GM21528 (cell line): ENCODE measurements at regions not wholly inside any gene's neighbourhood (a gene's known extent, or its start where the extent isn't known, plus 50 kb on each side); places are given as distances from the start of the nearest gene placed in this dataset.
"Not testable (repeated sequence)": the region's sequence is repeated elsewhere in the genome, so short reads cannot be mapped to it uniquely, and the experiment has no call there.

ENCODE experiments used
- ATAC-seq: cut with Tn5 transposase; IDR thresholded peaks from one replicate; pipeline ENCODE4 v1.9.1; 2021; ENCODE audit warnings: mild to moderate bottlenecking, moderate library complexity; ENCODE audit not compliant: unreplicated experiment, low FRiP score

DNA sequence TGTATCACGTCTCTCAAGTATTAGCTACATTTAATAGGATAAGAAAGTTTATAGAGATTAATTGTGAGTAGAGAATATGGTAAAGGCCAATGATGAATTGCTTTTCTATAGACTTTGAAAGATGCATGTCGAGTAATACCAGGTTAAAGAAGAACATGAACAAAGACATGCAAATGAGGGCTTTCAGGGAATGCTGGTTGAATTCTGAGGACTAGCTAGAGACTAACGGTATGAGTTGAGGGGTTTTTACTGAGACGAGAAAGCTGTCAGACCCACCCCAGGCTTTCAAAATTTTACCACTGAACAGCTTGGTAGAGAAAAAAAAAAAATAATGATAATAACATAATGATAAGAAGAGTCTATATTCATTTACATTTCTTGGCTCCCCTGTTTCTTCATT is 796.0 kb upstream of the CDH8 start:
- ATAC-seq = no peak

DNA sequence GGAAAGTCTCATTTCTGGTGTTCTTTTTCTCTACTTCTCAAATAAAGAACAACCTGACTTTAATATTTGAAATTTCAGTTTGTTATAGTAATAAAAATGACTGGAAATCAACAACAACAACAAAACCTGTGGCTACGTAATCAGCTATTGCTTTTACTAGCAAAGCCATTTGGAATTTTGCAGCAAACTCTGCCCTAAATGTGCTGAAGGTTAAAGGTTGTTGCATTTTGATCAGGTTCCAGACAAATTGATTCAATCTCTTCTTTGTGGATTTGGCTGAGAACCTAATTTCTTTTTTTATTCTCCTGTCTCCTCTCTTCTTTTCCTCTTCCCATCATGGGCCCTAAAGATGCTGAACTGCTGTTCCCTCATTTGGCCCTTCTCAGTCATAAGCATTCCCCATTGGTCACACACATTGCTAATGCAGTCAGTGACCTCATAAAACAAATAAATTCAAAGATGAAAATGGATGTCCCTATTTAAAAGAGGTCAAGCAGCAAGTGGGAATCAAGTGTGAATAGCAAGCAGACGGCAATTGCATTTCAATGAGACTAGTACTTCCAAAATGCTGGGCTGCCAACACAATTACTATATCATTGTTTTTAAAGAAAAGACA is 795.1 kb upstream of the CDH8 start:
- ATAC-seq = no peak

DNA sequence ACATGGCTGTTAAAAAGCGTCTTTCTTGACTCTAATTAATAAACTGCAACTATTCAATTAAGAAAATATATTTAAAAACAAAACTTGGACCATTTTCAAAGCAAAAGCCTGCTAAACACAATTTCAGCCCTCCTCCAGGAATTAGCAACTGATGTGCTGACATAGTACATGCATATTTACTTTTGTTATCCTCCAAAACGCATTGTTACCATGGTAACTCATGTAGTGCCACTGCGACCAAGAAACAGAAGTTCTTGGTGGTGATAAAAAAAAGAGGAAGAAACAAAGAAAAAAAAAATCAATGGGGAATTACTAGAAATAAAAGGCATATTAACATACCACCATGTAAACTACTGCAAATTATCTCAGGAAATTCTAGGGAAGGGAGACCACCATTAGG is 793.4 kb upstream of the CDH8 start:
- ATAC-seq = no peak

GRCh38 chr16:62829084-62829483 is 792.8 kb upstream of the CDH8 start:
- ATAC-seq = no peak

DNA sequence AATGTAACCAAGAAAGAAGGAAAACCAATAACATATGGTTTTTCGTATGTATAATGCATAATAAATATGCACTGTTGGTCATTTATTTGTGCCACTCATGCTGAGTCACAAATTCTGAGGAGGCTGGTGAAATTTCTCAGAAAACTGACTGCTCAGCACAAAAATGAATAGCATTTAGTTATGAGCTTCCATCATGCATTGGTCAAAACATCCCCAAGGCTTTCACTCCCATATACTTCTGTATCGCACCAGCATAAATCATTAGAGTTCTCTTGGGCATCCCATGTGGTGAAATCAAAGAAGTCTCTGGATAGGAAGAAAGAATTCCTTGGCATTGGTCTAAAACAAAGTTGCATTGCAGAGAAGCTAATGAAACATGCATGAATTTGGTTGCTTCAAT is 785.6 kb upstream of the CDH8 start:
- no peak for ATAC-seq

DNA sequence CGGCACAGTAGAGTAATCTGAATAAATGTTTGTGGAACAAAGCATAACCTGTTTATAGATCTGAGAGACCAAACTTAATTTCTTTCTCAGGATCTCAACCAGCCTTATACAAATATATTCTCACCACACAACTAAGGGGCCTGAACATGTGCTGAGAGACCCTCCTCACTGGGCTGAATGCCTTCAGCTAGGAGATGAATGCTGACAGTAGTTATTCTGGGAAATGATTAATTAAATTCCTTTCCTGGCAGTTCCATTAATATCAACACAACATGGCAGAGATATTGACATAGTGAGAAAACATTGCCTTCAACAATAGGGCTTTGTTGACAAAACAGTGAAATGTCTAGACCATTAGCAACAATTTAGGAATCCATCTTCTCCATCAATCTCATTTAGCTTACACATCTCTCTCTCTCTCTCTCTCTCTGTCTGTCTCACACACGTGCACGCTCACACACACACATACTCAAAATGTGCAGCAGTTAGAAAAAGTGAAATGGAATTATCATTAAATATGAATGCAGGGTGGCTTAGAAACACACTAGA is 780.8 kb upstream of the CDH8 start:
- ATAC-seq = no peak

DNA sequence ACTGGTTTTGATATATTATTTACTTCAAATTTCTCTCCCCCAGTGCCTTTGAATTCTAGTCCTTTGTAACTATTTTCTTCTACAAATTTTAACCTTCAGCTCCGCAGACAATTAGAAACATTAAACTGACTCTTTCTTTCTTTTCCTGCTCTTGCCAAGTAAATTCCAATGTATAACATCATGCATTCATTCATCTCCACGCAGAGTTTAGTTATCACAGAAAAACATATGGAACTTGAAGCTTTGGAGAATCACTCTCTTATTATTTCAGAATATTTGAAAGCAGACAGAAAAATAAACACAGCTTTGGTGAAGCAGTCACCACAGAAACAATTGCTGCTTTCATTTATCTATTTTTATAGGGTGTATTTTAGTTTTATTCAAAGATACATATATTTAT is 778.7 kb upstream of the CDH8 start:
- ATAC-seq = no peak

DNA sequence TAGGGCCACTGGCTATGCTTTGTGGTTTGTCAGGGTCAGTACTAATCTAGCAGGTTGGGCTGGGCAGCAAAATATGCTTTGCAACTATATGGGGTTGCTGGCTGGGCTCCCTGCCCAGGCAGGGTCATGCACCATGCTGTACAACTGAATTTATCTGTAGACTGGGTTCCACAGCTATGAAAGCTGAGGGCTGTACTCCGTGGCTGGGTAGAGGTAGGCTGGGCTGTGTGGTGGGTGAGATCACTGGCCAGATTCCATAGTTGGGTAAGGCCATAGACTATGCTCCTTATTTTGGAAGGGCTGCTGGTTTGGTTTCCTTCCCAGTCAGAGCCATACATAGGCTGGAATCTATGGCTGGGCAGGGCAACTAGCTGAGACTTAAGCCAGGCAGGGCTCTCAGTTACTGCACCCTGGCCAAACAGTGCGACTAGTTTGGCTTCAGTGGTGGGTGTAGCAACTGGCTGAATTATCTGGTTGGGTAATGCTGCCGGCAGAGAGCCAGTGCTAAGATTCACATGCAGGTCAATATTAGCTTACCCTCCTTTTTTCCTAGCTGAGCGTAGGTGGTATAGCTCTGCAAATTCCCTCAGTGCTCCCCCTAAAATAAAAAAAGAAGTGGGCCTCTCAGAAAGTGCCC is 769.1 kb upstream of the CDH8 start:
- no peak for ATAC-seq

DNA sequence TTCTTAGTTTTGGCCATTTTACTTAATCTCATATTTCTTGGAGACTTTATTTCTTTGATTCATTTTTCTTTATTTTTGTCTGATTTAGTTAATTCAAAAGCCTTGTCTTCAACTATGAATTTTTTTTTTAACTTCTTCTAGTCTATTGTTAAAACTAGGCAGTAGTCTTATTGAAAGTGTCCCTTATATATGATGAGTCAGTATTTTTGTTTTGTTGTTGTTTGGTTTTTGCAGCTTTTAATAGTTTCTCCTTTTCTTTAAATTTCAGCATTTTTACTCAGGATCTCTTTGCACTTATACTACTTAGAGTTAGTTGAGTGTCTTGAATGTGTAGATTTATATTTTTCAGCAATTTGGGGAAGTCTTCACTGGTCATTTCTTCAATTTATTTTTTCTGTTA is 758.5 kb upstream of the CDH8 start:
- no peak for ATAC-seq

DNA sequence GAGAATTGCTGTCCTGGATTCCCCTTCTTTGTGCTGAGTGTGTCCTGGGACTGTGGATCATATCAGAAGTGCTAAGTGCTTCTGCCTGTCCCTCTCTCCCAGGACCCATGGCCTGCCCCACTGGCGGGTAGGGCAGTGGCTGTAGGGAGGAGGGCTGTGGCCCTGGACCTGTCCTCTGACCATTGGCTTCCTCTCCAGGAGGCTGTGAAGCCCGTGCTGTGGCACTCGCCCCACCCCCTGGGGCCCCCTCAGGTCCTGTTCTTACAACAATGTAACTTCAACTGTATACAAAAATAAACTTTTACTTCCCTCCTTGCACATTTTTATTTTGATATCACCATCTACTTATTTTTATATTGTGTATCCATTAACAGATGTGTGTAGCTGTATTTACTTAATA is 743.8 kb upstream of the CDH8 start:
- not testable (repeated sequence) for ATAC-seq

DNA sequence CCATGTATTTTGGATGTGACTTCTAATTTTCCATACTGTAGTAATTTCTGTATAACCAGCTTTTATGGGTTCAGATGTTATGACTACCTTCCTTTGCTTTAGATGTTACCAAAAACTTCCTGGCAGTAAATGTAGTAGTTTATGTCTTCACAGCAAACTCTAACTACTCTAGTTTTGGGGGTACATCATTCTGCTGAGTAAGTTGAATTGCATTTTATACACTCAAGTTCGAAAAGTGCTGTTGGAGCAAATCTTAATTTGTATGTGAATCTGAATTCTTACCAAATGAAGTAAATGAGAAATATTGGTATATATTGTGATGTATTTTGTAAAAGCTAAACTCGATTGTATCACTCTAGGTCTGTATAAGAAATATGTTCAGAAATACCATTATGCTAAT is 728.3 kb upstream of the CDH8 start:
- no peak for ATAC-seq

DNA sequence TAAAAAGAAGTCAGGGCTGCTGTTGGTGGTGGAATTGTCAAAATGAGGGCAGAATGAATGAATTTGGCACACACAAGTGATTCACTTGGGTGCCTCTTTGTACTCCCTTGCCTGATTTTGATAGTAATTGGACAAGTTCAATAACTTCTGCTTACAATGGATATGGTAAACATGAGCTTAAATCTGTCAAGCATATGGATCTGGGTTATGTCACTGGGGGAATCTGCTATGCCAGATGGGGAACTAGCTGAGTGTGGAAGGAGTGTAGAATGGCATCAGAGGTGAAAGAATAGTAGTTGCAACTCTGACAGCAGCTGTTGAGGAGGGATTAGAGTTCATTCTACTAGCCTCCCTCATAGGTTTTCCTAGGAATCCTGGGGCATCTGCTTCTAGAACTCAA is 724.2 kb upstream of the CDH8 start:
- no peak for ATAC-seq

DNA sequence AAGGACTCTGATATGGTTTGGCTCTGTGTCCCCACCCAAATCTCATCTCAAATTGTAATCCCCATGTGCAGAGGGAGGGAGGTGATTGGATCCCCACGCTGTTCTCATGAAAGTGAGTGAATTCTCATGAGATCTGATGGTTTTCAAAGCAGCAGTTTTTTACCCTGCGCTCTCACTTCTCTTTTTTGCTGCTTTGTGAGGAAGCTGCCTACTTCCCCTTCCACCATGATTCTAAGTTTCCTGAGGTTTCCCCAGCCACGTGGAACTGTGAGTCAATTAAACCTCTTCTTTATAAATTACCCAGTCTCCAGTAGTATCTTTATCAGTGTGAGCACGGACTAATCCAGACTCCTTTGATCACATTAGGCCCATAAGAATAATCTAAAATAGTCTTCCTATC is 719.7 kb upstream of the CDH8 start:
- no peak for ATAC-seq

DNA sequence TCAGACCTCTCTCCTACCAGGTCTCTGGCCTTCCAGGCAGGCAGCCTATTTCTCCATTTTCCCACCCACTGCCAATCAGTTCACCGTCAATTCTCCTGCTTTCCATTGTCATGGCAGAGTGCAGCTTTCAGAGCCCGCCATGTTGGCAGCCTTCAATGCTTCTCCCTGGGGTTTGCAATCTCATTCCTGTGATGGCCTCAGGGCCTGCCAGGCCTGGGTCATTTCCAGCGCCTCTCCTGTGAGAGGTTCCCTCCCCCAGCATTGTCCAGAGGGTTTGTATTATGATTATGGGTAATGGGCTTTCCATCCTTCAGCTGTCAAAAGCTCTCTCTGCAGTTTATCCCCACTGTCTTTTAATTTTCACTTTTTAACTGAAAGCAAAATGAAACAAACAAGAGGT is 716.6 kb upstream of the CDH8 start:
- no peak for ATAC-seq

- no peak for ATAC-seq
Observed at GRCh38 chr16:62751218-62751617, 715.0 kb upstream of the CDH8 start.

DNA sequence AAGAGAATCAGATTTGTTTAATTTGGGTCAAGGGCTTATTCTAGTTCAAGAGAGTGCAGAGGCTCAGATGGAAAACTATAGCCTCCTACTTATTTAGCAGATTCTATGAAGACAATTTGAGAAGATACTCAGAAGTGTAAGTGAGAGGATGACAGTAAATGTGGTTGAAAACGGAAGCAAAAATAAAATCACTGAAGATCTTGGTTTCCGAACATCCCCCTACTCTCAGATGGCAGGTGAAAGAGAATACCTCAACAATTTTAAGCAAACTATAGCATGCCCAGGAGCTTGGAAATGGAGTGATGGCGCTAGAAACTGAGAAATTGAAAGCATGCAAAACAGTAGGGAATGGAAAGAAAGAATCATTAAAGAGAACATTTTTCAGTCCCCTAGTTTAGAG is 705.5 kb upstream of the CDH8 start:
- ATAC-seq = no peak

DNA sequence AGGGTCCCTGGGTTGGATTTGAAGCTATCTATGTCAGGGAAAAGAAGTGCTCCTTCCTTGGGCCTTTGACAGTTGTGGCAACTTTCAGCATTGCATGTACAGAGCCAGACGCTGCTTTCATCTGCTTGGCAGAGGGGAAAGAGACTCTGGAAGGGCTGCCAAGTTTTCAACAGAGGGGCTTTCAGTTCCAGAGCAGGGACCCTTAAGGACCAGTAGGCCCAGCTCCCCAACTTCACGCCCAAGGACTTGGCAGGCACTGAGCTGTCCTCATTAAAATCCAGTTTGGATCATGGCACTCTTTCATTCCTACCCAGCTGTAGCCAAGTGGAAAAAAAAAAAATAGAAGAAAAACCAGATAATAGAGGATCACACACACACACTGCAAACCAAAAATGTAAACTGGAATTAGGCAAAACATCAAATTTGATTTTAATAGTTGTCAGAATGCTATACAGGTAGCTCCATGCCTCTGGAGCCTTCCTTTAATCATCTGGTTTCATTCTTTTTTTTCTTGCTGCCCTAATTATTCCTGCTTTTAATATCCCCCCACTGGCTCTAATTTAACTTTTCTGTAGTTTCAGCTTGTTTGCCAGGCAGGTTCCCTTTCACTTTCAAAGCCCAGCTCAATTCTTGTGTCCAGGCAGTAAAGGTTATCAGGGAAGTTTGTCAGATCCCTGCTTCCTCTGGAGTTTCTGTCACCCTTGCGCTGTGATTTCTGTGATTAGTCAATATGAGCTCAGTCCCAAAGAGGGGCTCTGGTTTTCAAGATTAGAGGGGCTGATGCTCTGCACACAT is 702.6 kb upstream of the CDH8 start:
- ATAC-seq = no peak

DNA sequence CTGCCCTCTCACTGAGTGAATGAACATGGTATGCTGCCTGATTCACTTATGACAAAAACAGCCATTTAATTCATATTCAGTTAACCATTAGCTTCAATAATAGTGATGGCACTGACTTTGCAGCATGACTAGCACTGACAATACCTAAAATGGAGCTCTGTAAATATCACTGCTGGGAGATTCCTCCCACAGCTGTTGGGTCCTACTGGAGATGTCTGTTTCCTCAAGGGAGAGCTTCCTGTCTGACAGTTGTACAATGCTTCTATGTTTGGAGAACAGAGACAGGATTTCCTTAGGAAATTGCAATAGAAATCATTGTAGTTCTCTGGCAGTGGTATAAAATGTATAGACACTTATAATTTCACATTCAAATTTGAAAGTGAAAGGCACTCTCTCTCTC is 695.9 kb upstream of the CDH8 start:
- no peak for ATAC-seq

DNA sequence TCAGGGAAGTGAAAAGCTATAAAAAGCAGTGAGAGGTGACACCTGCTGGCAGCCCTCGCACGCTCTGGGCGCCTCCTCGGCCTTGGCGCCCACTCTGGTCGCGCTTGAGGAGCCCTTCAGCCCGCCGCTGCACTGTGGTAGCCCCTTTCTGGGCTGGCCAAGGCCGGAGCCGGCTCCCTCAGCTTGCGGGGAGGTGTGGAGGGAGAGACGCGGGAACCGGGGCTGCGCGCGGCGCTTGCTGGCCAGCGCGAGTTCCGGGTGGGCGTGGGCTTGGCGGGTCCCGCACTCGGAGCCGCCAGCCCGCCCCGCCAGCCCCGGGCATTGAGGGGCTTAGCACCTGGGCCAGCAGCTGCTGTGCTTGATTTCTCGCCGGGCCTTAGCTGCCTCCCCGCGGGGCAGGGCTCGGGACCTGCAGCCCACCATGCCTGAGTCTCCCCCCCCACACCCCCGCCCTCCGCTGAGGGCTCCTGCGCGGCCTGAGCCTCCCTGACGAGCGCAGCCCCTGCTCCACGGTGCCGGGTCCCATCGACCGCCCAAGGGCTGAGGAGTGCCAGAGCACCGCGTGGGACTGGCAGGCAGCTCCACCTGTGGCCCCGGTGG is 688.5 kb upstream of the CDH8 start:
- not testable (repeated sequence) for ATAC-seq

GRCh38 chr16:62720651-62721050 is 684.4 kb upstream of the CDH8 start:
- ATAC-seq = no peak

DNA sequence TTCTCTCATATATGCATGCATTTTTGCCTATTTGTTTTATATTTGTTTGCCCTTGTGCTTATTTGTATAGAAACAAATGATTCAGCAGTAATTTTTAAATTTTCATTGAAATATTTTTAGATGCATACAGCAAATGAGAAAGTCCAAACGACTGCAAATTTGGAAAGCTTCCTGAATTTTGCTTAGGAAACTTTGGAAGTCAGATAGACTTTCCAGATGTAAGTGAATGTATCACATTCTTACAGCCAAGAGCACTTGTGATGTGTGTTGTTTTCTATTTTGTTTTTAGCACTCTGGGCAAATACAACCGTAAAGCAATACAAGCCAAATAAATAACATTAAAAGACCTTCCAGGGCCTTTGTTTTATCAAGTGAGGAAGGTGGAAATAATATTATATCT is 680.8 kb upstream of the CDH8 start:
- ATAC-seq = no peak
